ENCODE measurements at regions not wholly inside any gene's neighbourhood (a gene's known extent, or its start where the extent isn't known, plus 50 kb on each side); places are given as distances from the start of the nearest gene placed in this dataset.

DNA sequence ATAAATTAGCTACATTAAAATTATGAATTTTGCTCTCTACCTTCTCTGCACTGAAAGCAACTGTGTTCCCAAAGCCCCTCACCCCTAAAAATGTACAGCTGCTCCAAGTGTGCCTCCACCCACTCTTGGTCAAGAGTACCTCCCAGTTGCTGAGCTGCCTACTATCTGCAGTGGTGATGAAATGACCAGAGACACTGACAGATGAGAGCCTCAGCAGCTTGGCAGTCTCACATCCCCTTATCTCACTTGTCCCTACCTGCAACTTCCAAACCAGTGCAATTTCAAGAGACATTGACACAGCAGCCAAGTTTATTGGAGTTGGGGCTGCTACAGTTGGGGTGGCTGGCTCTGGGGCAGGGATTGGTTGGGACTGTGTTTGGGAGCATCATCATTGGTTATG lies 52.2 kb upstream of the COL6A5 start:
- H3K4me3 ChIP-seq (ENCODE audit: low read depth, low read length) = no peak overlapping the region
- no peak for DNase-seq (ENCODE audit: low read depth)
- TF ChIP-seq, protein P1, sequence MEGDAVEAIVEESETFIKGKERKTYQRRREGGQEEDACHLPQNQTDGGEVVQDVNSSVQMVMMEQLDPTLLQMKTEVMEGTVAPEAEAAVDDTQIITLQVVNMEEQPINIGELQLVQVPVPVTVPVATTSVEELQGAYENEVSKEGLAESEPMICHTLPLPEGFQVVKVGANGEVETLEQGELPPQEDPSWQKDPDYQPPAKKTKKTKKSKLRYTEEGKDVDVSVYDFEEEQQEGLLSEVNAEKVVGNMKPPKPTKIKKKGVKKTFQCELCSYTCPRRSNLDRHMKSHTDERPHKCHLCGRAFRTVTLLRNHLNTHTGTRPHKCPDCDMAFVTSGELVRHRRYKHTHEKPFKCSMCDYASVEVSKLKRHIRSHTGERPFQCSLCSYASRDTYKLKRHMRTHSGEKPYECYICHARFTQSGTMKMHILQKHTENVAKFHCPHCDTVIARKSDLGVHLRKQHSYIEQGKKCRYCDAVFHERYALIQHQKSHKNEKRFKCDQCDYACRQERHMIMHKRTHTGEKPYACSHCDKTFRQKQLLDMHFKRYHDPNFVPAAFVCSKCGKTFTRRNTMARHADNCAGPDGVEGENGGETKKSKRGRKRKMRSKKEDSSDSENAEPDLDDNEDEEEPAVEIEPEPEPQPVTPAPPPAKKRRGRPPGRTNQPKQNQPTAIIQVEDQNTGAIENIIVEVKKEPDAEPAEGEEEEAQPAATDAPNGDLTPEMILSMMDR (IDR thresholded peaks at IDR 0.05; ENCODE audit: low read depth, low read length, missing control alignments) = no peak

All from GM12864 (cell line).